Esophagus squamous epithelium (tissue), 5 donors: ENCODE measurements at regions not wholly inside any gene's neighbourhood (a gene's known extent, or its start where the extent isn't known, plus 50 kb on each side); places are given as distances from the start of the nearest gene placed in this dataset.

Experiments used
- DNase-seq: peaks from one replicate; lab custom pipeline; 2025; lab: John Stamatoyannopoulos, UW
- H3K27ac ChIP-seq, 4 donors: fragments of 200-600 bp; sonication (generic); one replicate each; pipeline ENCODE4 v1.5.1; 2016 to 2019; ENCODE audit warnings: mild to moderate bottlenecking in 1 of 4
- H3K27me3 ChIP-seq, 4 donors: fragments of 200-600 bp; sonication (generic); 1 replicate in 3 of 4; 2 replicates in 1 of 4; pipeline versions ENCODE4 v1.5.1 to v1.6.0; 2017 to 2021; ENCODE audit warnings: antibody characterized with exemption in 1 of 4
- H3K36me3 ChIP-seq, 3 donors: fragments of 200-600 bp; sonication (generic); one replicate each; pipeline ENCODE4 v1.5.1; 2016 to 2019
- H3K4me1 ChIP-seq, 3 donors: fragments of 200-600 bp; sonication (generic); one replicate each; pipeline ENCODE4 v1.5.1; 2017 to 2019
- H3K4me3 ChIP-seq, 4 donors: fragments of 200-600 bp; sonication (generic); 1 replicate in 3 of 4; 2 replicates in 1 of 4; pipeline ENCODE4 v1.5.1; 2016 to 2019; ENCODE audit warnings: mild to moderate bottlenecking in 2 of 4, moderate library complexity in 1 of 4
- H3K9me3 ChIP-seq, 3 donors: fragments of 200-600 bp; sonication (generic); one replicate each; pipeline ENCODE4 v1.5.1; 2016 to 2019
- CTCF ChIP-seq, 6 experiments: fragments of 450-650 bp in 4 of 6; fragments of 200-600 bp in 2 of 6; sonication (generic) in 2 of 6; IDR thresholded peaks; one replicate each; pipeline ENCODE4 v1.5.1; 2016 to 2019; ENCODE audit warnings: antibody characterized with exemption in 6 of 6, mild to moderate bottlenecking in 4 of 6, moderate library complexity in 4 of 6
- POLR2A ChIP-seq, 4 donors: fragments of 450-650 bp; IDR thresholded peaks; one replicate each; pipeline ENCODE4 v1.6.1; 2017; ENCODE audit warnings: antibody characterized with exemption in 4 of 4, mild to moderate bottlenecking in 4 of 4, moderate library complexity in 3 of 4
- WGBS, 2 donors: methylation state at CpG; one replicate each; pipeline ENCODE4 v1.1.5; 2018; 5-methylcytosine and 5-hydroxymethylcytosine counted together
- intact Hi-C: fragments of 100-400 bp; cut with DNase I; formaldehyde crosslinking; loops from one replicate; pipeline ENCODE4 v1.15.0; 2022
- donor health status: DM: yes; HTN: yes; CAD: no.

GRCh38 chrX:121921258-121921657, 873.8 kb downstream of the GLUD2 start:
- whole genome bisulfite sequencing, 2 donors: 0 to 36% methylated on average over 1 to 2 of the region's 2 CpGs
- no peaks in the 10 kb centered on the region for H3K9me3 ChIP-seq
- H3K36me3 ChIP-seq: no peaks in the 10 kb centered on the region
- no peak overlapping the region for H3K27ac ChIP-seq
- DNase-seq: no peak
- TF ChIP-seq POLR2A (IDR thresholded peaks at IDR 0.05): no peak
- no peak for TF ChIP-seq CTCF (IDR thresholded peaks at IDR 0.05)
- no peaks in the 10 kb centered on the region for H3K27me3 ChIP-seq
- H3K4me1 ChIP-seq: no peaks in the 10 kb centered on the region
- H3K4me3 ChIP-seq: no peak overlapping the region
- intact Hi-C loops: no loop called here

GRCh38 chrX:121931567-121931966, 884.2 kb downstream of the GLUD2 start:
- no peak for TF ChIP-seq CTCF (IDR thresholded peaks at IDR 0.05)
- no peak for TF ChIP-seq POLR2A (IDR thresholded peaks at IDR 0.05)
- Histone ChIP-seq H3K9me3 (no peaks in the 10 kb centered on the region), H3K27ac (no peak overlapping the region), H3K4me3 (no peak overlapping the region), H3K36me3 (no peaks in the 10 kb centered on the region), H3K27me3 (no peaks in the 10 kb centered on the region), H3K4me1 (no peaks in the 10 kb centered on the region)
- intact Hi-C loops: no loop called here
- WGBS, 2 donors: 75 to 100% methylated on average over 1 to 2 of the region's 2 CpGs
- DNase-seq: no peak

GRCh38 chrX:121932688-121933087, 885.3 kb downstream of the GLUD2 start:
- Histone ChIP-seq H3K4me1 (no peaks in the 10 kb centered on the region), H3K36me3 (no peaks in the 10 kb centered on the region), H3K4me3 (no peak overlapping the region), H3K27me3 (no peaks in the 10 kb centered on the region), H3K27ac (no peak overlapping the region), H3K9me3 (no peaks in the 10 kb centered on the region)
- no peak for DNase-seq
- intact Hi-C loops: no loop called here
- TF ChIP-seq CTCF (IDR thresholded peaks at IDR 0.05) (no peak), POLR2A (IDR thresholded peaks at IDR 0.05) (no peak)
- 57% methylated on average over 1 of the region's 2 CpGs; no CpG with 5 or more reads in 1 of the 2 donors for whole genome bisulfite sequencing, 2 donors

- DNase-seq: no peak
- H3K4me3 ChIP-seq: no peak overlapping the region
- H3K9me3 ChIP-seq: no peaks in the 10 kb centered on the region
- no peaks in the 10 kb centered on the region for H3K4me1 ChIP-seq
- H3K27me3 ChIP-seq: no peaks in the 10 kb centered on the region
- intact Hi-C loops: no loop called here
- H3K36me3 ChIP-seq: no peaks in the 10 kb centered on the region
- 57 to 69% methylated on average over 6 to 7 of the region's 7 CpGs for WGBS, 2 donors
- TF ChIP-seq CTCF (IDR thresholded peaks at IDR 0.05): no peak
- H3K27ac ChIP-seq: no peak overlapping the region
Measured at GRCh38 chrX:121949041-121949760, 901.8 kb downstream of the GLUD2 start.

- DNase-seq: no peak
- Histone ChIP-seq H3K27ac (no peak overlapping the region), H3K4me1 (no peaks in the 10 kb centered on the region), H3K4me3 (no peak overlapping the region), H3K36me3 (no peaks in the 10 kb centered on the region), H3K27me3 (no peaks in the 10 kb centered on the region), H3K9me3 (no peaks in the 10 kb centered on the region)
- no peak for TF ChIP-seq CTCF (IDR thresholded peaks at IDR 0.05)
- no peak for TF ChIP-seq POLR2A (IDR thresholded peaks at IDR 0.05)
- intact Hi-C loops: no loop called here
Measured at GRCh38 chrX:121958886-121959285, 911.5 kb downstream of the GLUD2 start.
